Sigmoid colon (tissue), 3 donors: ENCODE measurements at regions not wholly inside any gene's neighbourhood (a gene's known extent, or its start where the extent isn't known, plus 50 kb on each side); places are given as distances from the start of the nearest gene placed in this dataset.

Source experiments
- POLR2A ChIP-seq, 2 donors: fragments of 450-650 bp; IDR thresholded peaks; one replicate each; pipeline ENCODE4 v1.6.1; 2016; ENCODE audit warnings: antibody characterized with exemption in 2 of 2, mild to moderate bottlenecking in 2 of 2, moderate library complexity in 2 of 2
- TF ChIP-seq, protein P1 (sequence below), 4 experiments: fragments of 450-650 bp in 3 of 4; fragments of 200-600 bp in 1 of 4; IDR thresholded peaks; one replicate each; pipeline ENCODE4 v1.5.1; 2016 to 2019; ENCODE audit warnings: antibody characterized with exemption in 4 of 4, mild to moderate bottlenecking in 3 of 4, moderate library complexity in 2 of 4

DNA sequence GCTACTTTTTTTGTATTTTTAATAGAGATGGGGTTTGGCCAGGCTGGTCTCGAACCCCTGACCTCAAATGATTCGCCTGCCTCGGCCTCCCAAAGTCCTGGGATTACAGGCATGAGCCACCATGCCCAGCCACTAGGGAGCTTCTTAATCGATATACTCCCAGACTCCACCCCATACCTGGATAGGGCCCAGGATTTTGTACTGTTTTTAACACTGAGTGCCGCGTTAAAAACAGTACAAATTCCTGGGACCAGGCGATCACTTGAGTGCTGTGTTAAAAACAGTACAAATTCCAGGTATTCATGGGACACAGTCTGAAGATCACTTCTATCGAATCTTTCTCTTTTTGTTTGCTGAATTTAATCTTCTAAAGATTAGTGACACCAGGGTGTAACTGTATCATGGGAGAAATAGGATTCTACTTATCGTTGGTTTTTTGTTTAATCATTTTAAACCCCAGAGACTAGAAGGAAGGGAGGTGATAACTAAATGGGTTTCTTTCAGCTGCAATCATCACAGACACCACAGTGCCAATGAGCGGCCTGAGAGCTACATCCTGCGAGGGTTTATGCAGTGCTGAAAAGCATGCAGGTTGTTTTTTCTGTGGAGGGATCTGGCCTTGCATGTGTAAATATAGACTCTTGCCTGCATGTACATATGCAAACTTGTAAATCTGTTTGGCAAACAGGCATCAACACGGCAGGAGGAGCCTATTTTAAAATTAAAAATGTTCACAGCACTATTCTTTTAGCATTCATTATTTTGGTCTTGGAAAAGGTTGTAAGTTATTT lies 303.8 kb upstream of the WWC1 start:
- TF ChIP-seq POLR2A (IDR thresholded peaks at IDR 0.05): no peak
- TF ChIP-seq, protein P1, sequence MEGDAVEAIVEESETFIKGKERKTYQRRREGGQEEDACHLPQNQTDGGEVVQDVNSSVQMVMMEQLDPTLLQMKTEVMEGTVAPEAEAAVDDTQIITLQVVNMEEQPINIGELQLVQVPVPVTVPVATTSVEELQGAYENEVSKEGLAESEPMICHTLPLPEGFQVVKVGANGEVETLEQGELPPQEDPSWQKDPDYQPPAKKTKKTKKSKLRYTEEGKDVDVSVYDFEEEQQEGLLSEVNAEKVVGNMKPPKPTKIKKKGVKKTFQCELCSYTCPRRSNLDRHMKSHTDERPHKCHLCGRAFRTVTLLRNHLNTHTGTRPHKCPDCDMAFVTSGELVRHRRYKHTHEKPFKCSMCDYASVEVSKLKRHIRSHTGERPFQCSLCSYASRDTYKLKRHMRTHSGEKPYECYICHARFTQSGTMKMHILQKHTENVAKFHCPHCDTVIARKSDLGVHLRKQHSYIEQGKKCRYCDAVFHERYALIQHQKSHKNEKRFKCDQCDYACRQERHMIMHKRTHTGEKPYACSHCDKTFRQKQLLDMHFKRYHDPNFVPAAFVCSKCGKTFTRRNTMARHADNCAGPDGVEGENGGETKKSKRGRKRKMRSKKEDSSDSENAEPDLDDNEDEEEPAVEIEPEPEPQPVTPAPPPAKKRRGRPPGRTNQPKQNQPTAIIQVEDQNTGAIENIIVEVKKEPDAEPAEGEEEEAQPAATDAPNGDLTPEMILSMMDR (IDR thresholded peaks at IDR 0.05): no peak
